Trophoblast cell (in vitro differentiated cells and primary cell): ENCODE measurements at regions not wholly inside any gene's neighbourhood (a gene's known extent, or its start where the extent isn't known, plus 50 kb on each side); places are given as distances from the start of the nearest gene placed in this dataset.

Source experiments
- DNase-seq, 2 donors: peaks; one replicate each; pipeline ENCODE4 v3.0.0-alpha.2; 2016
- H2AFZ ChIP-seq: 2 replicates; pipeline ENCODE4 v1.6.1; 2013; ENCODE audit warnings: low read length, moderate library complexity, mild to moderate bottlenecking; ENCODE audit not compliant: insufficient read depth, poor library complexity
- H2AK5ac ChIP-seq: 2 replicates; pipeline ENCODE4 v1.6.1; 2013; ENCODE audit warnings: mild to moderate bottlenecking, low read length
- H2BK120ac ChIP-seq: 2 replicates; pipeline ENCODE4 v1.6.1; 2013; ENCODE audit warnings: low read length, mild to moderate bottlenecking, moderate library complexity; ENCODE audit not compliant: insufficient read depth, poor library complexity
- H2BK12ac ChIP-seq: 2 replicates; pipeline ENCODE4 v1.6.1; 2013; ENCODE audit warnings: mild to moderate bottlenecking, low read length, moderate library complexity
- H2BK5ac ChIP-seq: 2 replicates; pipeline ENCODE4 v1.6.1; 2013; ENCODE audit warnings: low read length, low read depth, moderate library complexity, mild to moderate bottlenecking; ENCODE audit not compliant: poor library complexity
- H3K14ac ChIP-seq: 2 replicates; pipeline ENCODE4 v1.6.1; 2013; ENCODE audit warnings: mild to moderate bottlenecking, low read length
- H3K18ac ChIP-seq: 2 replicates; pipeline ENCODE4 v1.6.1; 2013; ENCODE audit warnings: mild to moderate bottlenecking, low read length
- H3K23ac ChIP-seq: 2 replicates; pipeline ENCODE4 v1.6.1; 2013; ENCODE audit warnings: low read length
- H3K27ac ChIP-seq: 2 replicates; pipeline ENCODE4 v1.5.1; 2013; ENCODE audit warnings: low read depth, mild to moderate bottlenecking, inconsistent platforms, low read length, moderate library complexity
- H3K27me3 ChIP-seq: 2 replicates; pipeline ENCODE4 v1.6.1; 2013; ENCODE audit warnings: inconsistent platforms, mild to moderate bottlenecking, low read length, moderate library complexity; ENCODE audit not compliant: insufficient read depth
- H3K36me3 ChIP-seq, 2 experiments: 1 replicate in 1 of 2; 2 replicates in 1 of 2; pipeline ENCODE4 v1.6.1; 2013; ENCODE audit warnings: low read length in 2 of 2, mild to moderate bottlenecking in 2 of 2, moderate library complexity in 1 of 2; ENCODE audit not compliant: insufficient read depth in 2 of 2, control insufficient read depth in 1 of 2
- H3K4ac ChIP-seq: 2 replicates; pipeline ENCODE4 v1.6.1; 2013; ENCODE audit warnings: low read depth, mild to moderate bottlenecking, low read length, moderate library complexity
- H3K4me1 ChIP-seq, 2 experiments: 1 replicate in 1 of 2; 2 replicates in 1 of 2; pipeline ENCODE4 v1.6.1; 2013; ENCODE audit warnings: low read length in 2 of 2, mild to moderate bottlenecking in 2 of 2, moderate library complexity in 1 of 2; ENCODE audit not compliant: insufficient read depth in 2 of 2, control insufficient read depth in 1 of 2
- H3K4me2 ChIP-seq: 2 replicates; pipeline ENCODE4 v1.6.1; 2013; ENCODE audit warnings: inconsistent platforms, mild to moderate bottlenecking, low read length, moderate library complexity
- H3K4me3 ChIP-seq: 2 replicates; pipeline ENCODE4 v1.5.1; 2013; ENCODE audit warnings: mild to moderate bottlenecking, low read depth, low read length, inconsistent platforms
- H3K79me1 ChIP-seq: one replicate; pipeline ENCODE4 v1.6.1; 2013; ENCODE audit warnings: low read length
- H3K79me2 ChIP-seq: 2 replicates; pipeline ENCODE4 v1.6.1; 2013; ENCODE audit warnings: low read length, mild to moderate bottlenecking; ENCODE audit not compliant: control insufficient read depth, insufficient read depth, poor library complexity
- H3K9ac ChIP-seq: 2 replicates; pipeline ENCODE4 v1.6.1; 2013; ENCODE audit warnings: mild to moderate bottlenecking, low read length
- H3K9me3 ChIP-seq: 2 replicates; pipeline ENCODE4 v1.6.1; 2013; ENCODE audit warnings: low read depth, mild to moderate bottlenecking, control low read depth, inconsistent platforms, low read length; ENCODE audit not compliant: insufficient read depth
- H4K12ac ChIP-seq: 2 replicates; pipeline ENCODE4 v1.6.1; 2013; ENCODE audit warnings: low read depth, mild to moderate bottlenecking, low read length, moderate library complexity
- H4K8ac ChIP-seq: 2 replicates; pipeline ENCODE4 v1.6.1; 2013; ENCODE audit warnings: low read depth, mild to moderate bottlenecking, low read length, moderate library complexity
- H4K91ac ChIP-seq: one replicate; pipeline ENCODE4 v1.6.1; 2013; ENCODE audit warnings: low read depth, mild to moderate bottlenecking, low read length, moderate library complexity
- WGBS: extraction: QIAGEN DNeasy Blood & Tissue Kit; methylation state at CpG from one replicate; pipeline ENCODE4 v1.1.7; 2013; ENCODE audit warnings: missing lambda C conversion rate; ENCODE audit not compliant: insufficient read length, insufficient coverage; ENCODE audit errors: extremely low coverage; 5-methylcytosine and 5-hydroxymethylcytosine counted together

- Histone ChIP-seq H2AFZ (no peak overlapping the region), H3K27ac (no peak overlapping the region), H2BK120ac (peak overlapping the region; percentile 49), H2AK5ac (peak overlapping the region; percentile 29), H4K12ac (no peak overlapping the region), H3K79me2 (no peaks in the 10 kb centered on the region), H3K4ac (no peak overlapping the region), H4K8ac (no peak overlapping the region), H2BK5ac (no peak overlapping the region), H3K14ac (no peak overlapping the region), H3K4me2 (no peak overlapping the region), H4K91ac (no peak overlapping the region), H3K27me3 (no peaks in the 10 kb centered on the region), H3K4me3 (no peak overlapping the region), H3K9ac (no peak overlapping the region), H3K23ac (no peak overlapping the region), H3K4me1 (peaks cover 3 to 4% of the 10 kb centered on the region in 2 experiments), H2BK12ac (peak overlapping the region; percentile 86), H3K36me3 (no peaks in the 10 kb centered on the region), H3K79me1 (peaks cover 3% of the 10 kb centered on the region), H3K9me3 (no peaks in the 10 kb centered on the region), H3K18ac (no peak overlapping the region)
- no CpG with 5 or more reads among the region's 7 CpGs for WGBS
- peak in 1 of 2 donors; percentile 19 for DNase-seq
Observed at GRCh38 chr3:113094337-113095221, 103.8 kb downstream of the GTPBP8 start.

- peaks cover 3 to 4% of the 10 kb centered on the region in 2 experiments for H3K4me1 ChIP-seq
- no peak overlapping the region for H3K18ac ChIP-seq
- H2AFZ ChIP-seq = no peak overlapping the region
- H3K36me3 ChIP-seq = no peaks in the 10 kb centered on the region
- H2BK5ac ChIP-seq = no peak overlapping the region
- H3K23ac ChIP-seq = no peak overlapping the region
- H3K4me3 ChIP-seq = no peak overlapping the region
- WGBS = no CpG with 5 or more reads among the region's 2 CpGs
- no peak overlapping the region for H4K8ac ChIP-seq
- no peaks in the 10 kb centered on the region for H3K9me3 ChIP-seq
- H3K14ac ChIP-seq = no peak overlapping the region
- peaks cover 3% of the 10 kb centered on the region for H3K79me1 ChIP-seq
- H3K4ac ChIP-seq = no peak overlapping the region
- H2AK5ac ChIP-seq = no peak overlapping the region
- DNase-seq = no peak
- H2BK120ac ChIP-seq = no peak overlapping the region
- no peak overlapping the region for H4K12ac ChIP-seq
- no peak overlapping the region for H3K4me2 ChIP-seq
- no peak overlapping the region for H3K27ac ChIP-seq
- no peaks in the 10 kb centered on the region for H3K79me2 ChIP-seq
- no peak overlapping the region for H2BK12ac ChIP-seq
- H3K27me3 ChIP-seq = no peaks in the 10 kb centered on the region
- no peak overlapping the region for H3K9ac ChIP-seq
- H4K91ac ChIP-seq = no peak overlapping the region
Observed at GRCh38 chr3:113096188-113096892, 105.6 kb downstream of the GTPBP8 start.

GRCh38 chr3:113097960-113098447 is 107.2 kb downstream of the GTPBP8 start:
- Histone ChIP-seq H3K4me1 (peaks cover 3 to 4% of the 10 kb centered on the region in 2 experiments), H2BK120ac (peak overlapping the region; percentile 80), H2BK12ac (peak overlapping the region; percentile 95), H4K8ac (no peak overlapping the region), H2AK5ac (peak overlapping the region; percentile 88), H3K79me1 (peaks cover 3% of the 10 kb centered on the region), H3K18ac (peak overlapping the region; percentile 64), H3K4me2 (no peak overlapping the region), H2AFZ (no peak overlapping the region), H3K23ac (no peak overlapping the region), H3K27me3 (no peaks in the 10 kb centered on the region), H4K12ac (no peak overlapping the region), H3K27ac (peak overlapping the region; percentile 70), H3K36me3 (no peaks in the 10 kb centered on the region), H3K4me3 (no peak overlapping the region), H3K9ac (no peak overlapping the region), H3K79me2 (no peaks in the 10 kb centered on the region), H3K4ac (peak overlapping the region; percentile 51), H3K9me3 (no peaks in the 10 kb centered on the region), H4K91ac (peak overlapping the region; percentile 75), H2BK5ac (peak overlapping the region; percentile 81), H3K14ac (peak overlapping the region; percentile 66)
- peak; percentile 79 to 93 for DNase-seq
- WGBS = no CpG with 5 or more reads among the region's 3 CpGs

GRCh38 chr3:113100063-113100462 is 109.3 kb downstream of the GTPBP8 start:
- Histone ChIP-seq H3K27ac (no peak overlapping the region), H3K36me3 (no peaks in the 10 kb centered on the region), H2BK120ac (no peak overlapping the region), H3K27me3 (no peaks in the 10 kb centered on the region), H3K9ac (no peak overlapping the region), H3K9me3 (no peaks in the 10 kb centered on the region), H4K91ac (no peak overlapping the region), H4K8ac (no peak overlapping the region), H3K18ac (no peak overlapping the region), H3K79me2 (no peaks in the 10 kb centered on the region), H2AK5ac (no peak overlapping the region), H3K23ac (no peak overlapping the region), H3K14ac (no peak overlapping the region), H2BK12ac (no peak overlapping the region), H4K12ac (no peak overlapping the region), H3K4me3 (no peak overlapping the region), H2AFZ (no peak overlapping the region), H3K79me1 (peaks cover 3% of the 10 kb centered on the region), H2BK5ac (no peak overlapping the region), H3K4ac (no peak overlapping the region), H3K4me2 (no peak overlapping the region), H3K4me1 (peaks cover 3 to 5% of the 10 kb centered on the region in 2 experiments)
- no peak for DNase-seq
- WGBS = no CpG with 5 or more reads among the region's 2 CpGs
